ENCODE measurements at regions not wholly inside any gene's neighbourhood (a gene's known extent, or its start where the extent isn't known, plus 50 kb on each side); places are given as distances from the start of the nearest gene placed in this dataset.

DNA sequence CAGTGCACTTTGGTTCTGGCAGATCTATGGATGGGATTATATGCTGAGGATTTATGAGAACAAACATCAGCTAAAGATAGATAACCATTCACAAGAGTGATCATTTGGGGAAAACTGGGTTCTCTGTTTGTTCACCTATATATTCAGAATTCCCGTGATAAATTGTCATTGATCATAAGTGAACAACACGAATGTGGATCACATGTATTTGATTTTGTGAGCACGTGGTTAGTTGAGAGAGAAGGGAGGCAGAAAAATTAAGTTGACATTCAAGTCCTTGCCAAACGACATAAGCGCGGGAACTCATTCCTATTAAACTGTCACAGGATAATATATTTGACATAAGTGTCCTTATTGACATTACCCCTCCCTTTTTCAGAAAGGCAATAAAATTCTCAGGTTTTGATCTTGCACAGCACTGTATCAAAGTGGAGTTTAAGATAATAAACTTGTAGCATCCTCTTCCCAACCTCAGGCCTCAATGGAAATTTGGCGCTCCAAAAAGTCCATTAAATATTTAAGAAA lies 64.9 kb upstream of the MYO3A start:
- TF ChIP-seq, protein P1, sequence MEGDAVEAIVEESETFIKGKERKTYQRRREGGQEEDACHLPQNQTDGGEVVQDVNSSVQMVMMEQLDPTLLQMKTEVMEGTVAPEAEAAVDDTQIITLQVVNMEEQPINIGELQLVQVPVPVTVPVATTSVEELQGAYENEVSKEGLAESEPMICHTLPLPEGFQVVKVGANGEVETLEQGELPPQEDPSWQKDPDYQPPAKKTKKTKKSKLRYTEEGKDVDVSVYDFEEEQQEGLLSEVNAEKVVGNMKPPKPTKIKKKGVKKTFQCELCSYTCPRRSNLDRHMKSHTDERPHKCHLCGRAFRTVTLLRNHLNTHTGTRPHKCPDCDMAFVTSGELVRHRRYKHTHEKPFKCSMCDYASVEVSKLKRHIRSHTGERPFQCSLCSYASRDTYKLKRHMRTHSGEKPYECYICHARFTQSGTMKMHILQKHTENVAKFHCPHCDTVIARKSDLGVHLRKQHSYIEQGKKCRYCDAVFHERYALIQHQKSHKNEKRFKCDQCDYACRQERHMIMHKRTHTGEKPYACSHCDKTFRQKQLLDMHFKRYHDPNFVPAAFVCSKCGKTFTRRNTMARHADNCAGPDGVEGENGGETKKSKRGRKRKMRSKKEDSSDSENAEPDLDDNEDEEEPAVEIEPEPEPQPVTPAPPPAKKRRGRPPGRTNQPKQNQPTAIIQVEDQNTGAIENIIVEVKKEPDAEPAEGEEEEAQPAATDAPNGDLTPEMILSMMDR (IDR thresholded peaks at IDR 0.05) = no peak
- TF ChIP-seq POLR2A (IDR thresholded peaks at IDR 0.05) = no peak
- no peak for TF ChIP-seq EP300 (IDR thresholded peaks at IDR 0.05)
